ENCODE measurements at regions not wholly inside any gene's neighbourhood (a gene's known extent, or its start where the extent isn't known, plus 50 kb on each side); places are given as distances from the start of the nearest gene placed in this dataset.

DNA sequence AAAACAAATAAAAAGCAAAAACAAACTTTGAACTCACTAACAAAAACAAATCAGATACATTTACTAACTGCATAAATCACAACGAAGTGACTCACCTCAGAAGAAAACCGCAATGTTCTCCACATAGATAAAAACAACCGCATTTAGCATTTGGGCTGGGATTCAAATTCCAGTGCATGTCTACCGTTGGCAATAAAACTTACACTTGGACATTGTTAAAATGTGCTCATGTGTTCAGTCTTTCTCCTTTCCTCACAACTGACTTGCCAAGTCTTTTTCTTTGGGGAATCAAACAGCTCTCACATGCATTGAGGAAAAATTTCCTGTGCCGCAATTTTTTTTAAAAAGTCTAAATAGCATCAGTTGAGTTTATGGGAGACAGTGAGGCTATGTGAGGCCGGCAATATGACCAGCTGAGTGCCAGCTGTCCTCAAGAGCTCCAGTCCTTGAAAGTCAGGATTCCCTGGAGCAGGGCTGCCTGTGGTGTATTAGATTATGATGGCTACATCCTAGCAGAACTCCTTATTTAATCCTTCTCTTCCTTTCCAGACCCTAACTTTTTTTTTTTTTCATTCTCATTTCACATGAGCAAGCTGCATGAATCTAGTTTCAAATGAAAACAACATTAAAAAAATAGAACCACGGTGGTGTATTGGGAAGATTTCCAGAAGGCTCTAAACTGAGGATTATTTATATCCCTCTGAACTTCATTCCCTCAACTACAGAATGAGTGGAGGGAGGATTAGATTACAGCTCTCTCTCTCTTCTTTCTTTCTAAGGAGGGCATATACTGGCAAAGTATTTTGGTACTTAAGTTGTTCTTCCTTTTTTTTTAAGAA lies 70.2 kb upstream of the MEIS1 start:
- intact Hi-C loops (cut with micrococcal nuclease) = no loop called here
- peak overlapping the region; percentile 11 for H3K27ac ChIP-seq (replicated peaks)
- TF ChIP-seq, protein P1, sequence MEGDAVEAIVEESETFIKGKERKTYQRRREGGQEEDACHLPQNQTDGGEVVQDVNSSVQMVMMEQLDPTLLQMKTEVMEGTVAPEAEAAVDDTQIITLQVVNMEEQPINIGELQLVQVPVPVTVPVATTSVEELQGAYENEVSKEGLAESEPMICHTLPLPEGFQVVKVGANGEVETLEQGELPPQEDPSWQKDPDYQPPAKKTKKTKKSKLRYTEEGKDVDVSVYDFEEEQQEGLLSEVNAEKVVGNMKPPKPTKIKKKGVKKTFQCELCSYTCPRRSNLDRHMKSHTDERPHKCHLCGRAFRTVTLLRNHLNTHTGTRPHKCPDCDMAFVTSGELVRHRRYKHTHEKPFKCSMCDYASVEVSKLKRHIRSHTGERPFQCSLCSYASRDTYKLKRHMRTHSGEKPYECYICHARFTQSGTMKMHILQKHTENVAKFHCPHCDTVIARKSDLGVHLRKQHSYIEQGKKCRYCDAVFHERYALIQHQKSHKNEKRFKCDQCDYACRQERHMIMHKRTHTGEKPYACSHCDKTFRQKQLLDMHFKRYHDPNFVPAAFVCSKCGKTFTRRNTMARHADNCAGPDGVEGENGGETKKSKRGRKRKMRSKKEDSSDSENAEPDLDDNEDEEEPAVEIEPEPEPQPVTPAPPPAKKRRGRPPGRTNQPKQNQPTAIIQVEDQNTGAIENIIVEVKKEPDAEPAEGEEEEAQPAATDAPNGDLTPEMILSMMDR (IDR thresholded peaks at IDR 0.05; ENCODE audit: borderline replicate concordance) = no peak
- H3K27me3 ChIP-seq (ENCODE audit: low read depth) = peaks cover 1% of the 10 kb centered on the region
- H3K36me3 ChIP-seq = no peaks in the 10 kb centered on the region
- no peaks in the 10 kb centered on the region for H3K9me3 ChIP-seq (replicated peaks)
- H3K4me1 ChIP-seq = peaks cover 14% of the 10 kb centered on the region
- no peak overlapping the region for H3K4me3 ChIP-seq
- peak; percentile 17 for DNase-seq

DNA sequence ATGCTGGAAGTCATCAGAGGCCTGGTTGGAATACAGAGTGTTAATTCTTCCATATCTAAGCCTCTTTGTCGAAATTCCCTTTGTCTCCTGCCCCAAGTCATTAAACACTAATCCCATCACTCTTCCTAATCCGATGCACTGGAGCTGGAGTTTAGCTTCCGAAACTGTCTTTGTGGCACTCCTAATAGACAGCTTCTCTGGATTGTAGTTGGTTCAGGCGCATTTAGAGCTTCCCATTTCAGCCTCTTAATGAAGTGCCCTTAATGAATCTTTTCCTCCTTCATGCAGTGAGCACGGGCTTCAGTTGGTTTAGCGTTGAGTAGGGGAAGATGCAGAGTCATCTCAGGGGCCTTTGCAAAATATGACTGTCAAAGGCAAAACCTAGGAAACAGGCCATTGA lies 72.2 kb upstream of the MEIS1 start:
- TF ChIP-seq, protein P1 (IDR thresholded peaks at IDR 0.05; ENCODE audit: borderline replicate concordance) = no peak
- Histone ChIP-seq H3K27ac (replicated peaks) (no peak overlapping the region), H3K4me3 (no peak overlapping the region), H3K27me3 (ENCODE audit: low read depth) (no peaks in the 10 kb centered on the region), H3K36me3 (no peaks in the 10 kb centered on the region), H3K9me3 (replicated peaks) (no peaks in the 10 kb centered on the region), H3K4me1 (peaks cover 14% of the 10 kb centered on the region)
- DNase-seq = no peak
- intact Hi-C loops (cut with micrococcal nuclease) = no loop called here

DNA sequence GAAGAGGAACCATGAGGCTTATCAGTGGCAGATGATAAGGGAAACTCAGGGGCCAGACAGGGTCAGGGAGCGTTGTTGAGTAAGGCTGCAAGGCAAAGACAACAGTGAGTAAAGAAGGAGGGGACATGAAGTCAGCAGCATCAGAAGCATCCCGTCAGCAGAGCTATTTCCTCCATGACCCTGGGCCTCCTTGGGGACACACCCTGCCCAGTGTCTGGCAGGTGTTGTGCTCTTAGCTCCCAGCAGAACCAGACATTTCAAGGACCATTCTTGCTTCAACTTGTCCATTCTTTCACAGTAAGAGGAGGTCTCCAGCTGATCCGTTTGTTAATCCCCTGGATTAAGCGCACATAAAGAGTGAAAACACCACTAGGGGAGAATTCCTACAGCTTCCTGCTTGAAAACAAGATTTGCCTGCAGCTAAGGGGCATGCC lies 88.7 kb upstream of the MEIS1 start:
- DNase-seq = no peak
- TF ChIP-seq, protein P1 (IDR thresholded peaks at IDR 0.05; ENCODE audit: borderline replicate concordance) = no peak
- intact Hi-C loops (cut with micrococcal nuclease) = no loop called here

DNA sequence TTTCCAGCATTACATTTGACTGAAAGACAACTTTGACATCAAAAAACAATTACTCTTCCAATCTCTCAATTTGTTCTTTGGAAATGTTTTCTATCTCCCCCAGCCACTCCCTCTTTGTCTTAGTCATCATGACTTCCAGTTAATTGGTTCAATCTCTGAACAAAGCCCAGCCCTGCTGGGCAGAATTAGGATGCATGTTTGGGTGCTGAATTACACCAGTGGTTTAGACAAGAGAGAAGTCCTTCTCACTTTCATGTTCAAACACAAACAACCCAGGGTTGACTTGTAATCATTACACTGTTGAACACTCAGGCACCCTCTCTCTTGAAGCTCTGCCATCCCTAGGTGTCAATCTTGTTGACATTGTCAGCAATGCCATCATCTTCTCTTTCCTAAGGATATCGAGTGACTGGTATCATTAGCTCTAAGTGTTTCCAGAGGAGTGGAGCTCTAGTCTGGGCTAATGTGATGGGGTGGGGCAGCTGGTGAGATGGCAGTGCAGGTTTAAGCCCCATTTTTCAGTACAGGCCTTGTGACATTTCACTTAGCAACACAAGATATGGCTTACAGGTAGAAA lies 90.8 kb upstream of the MEIS1 start:
- no peak for DNase-seq
- Histone ChIP-seq H3K27me3 (ENCODE audit: low read depth) (peaks cover 24% of the 10 kb centered on the region), H3K4me1 (no peaks in the 10 kb centered on the region), H3K36me3 (no peaks in the 10 kb centered on the region), H3K4me3 (no peak overlapping the region), H3K27ac (replicated peaks) (no peak overlapping the region), H3K9me3 (replicated peaks) (peaks cover 22% of the 10 kb centered on the region)
- TF ChIP-seq, protein P1 (IDR thresholded peaks at IDR 0.05; ENCODE audit: borderline replicate concordance) = no peak
- intact Hi-C loops (cut with micrococcal nuclease) = no loop called here

More for the DNA sequence above, 88.7 kb upstream of the MEIS1 start:
- peaks cover 22% of the 10 kb centered on the region for H3K9me3 ChIP-seq (replicated peaks)
- peaks cover 13% of the 10 kb centered on the region for H3K27me3 ChIP-seq (ENCODE audit: low read depth)
- no peaks in the 10 kb centered on the region for H3K4me1 ChIP-seq
- no peak overlapping the region for H3K27ac ChIP-seq (replicated peaks)
- H3K36me3 ChIP-seq = no peaks in the 10 kb centered on the region
- no peak overlapping the region for H3K4me3 ChIP-seq

DNA sequence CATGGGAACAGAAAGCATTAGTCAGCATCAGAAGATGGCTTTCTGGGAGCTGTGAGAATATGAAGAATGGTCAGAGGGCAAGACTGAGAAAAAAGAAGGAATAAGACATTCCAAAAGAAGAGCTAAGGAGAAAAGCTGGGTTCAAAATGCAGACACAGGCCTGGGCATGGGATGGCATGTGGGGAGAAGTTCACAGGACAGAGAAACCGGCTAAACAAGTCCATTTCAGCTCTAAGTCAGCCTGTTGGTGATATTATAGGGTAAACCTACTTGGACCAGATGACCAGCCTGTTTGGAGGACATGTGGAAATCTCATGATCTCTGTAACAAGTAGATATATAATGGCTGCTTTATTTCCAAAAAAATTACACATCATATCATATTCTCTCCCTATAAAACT lies 91.7 kb upstream of the MEIS1 start:
- Histone ChIP-seq H3K36me3 (no peaks in the 10 kb centered on the region), H3K4me3 (no peak overlapping the region), H3K4me1 (no peaks in the 10 kb centered on the region), H3K9me3 (replicated peaks) (peaks cover 18% of the 10 kb centered on the region), H3K27ac (replicated peaks) (no peak overlapping the region), H3K27me3 (ENCODE audit: low read depth) (peaks cover 25% of the 10 kb centered on the region)
- DNase-seq = no peak
- TF ChIP-seq, protein P1 (IDR thresholded peaks at IDR 0.05; ENCODE audit: borderline replicate concordance) = no peak
- intact Hi-C loops (cut with micrococcal nuclease) = no loop called here
